HCT116 (cell line): ENCODE measurements at regions not wholly inside any gene's neighbourhood (a gene's known extent, or its start where the extent isn't known, plus 50 kb on each side); places are given as distances from the start of the nearest gene placed in this dataset.
"Not testable (repeated sequence)": the region's sequence is repeated elsewhere in the genome, so short reads cannot be mapped to it uniquely, and the experiment has no call there.

ENCODE experiments used
- ATAC-seq: fragments of 200-7000 bp; cut with Tn5 transposase; 2 replicates; pipeline ENCODE4 v1.9.1; 2020; ENCODE audit warnings: mild to moderate bottlenecking, moderate library complexity
- BruUV-seq: library from RNA; stranded (reverse); fragments of 400-500 nt; replicated peaks from 2 replicates; lab custom pipeline; 2021; lab: Mats Ljungman, UMichigan
- CTCF ChIA-PET: fragments of 300-600 bp; sonication (Branson Sonifier 250); formaldehyde crosslinking; loops from one replicate; lab custom pipeline; 2021; ENCODE audit warnings: antibody characterized with exemption; lab: Charles Lee
- POLR2A ChIA-PET: fragments of 300-600, 350-600 bp; sonication (Branson Sonifier 250); formaldehyde crosslinking; loops from one replicate; lab custom pipeline; 2021; ENCODE audit warnings: antibody characterized with exemption; lab: Charles Lee
- RAD21 ChIA-PET, 2 experiments: fragments of 300-600 bp; sonication (Branson Sonifier 250); formaldehyde crosslinking; loops; one replicate each; lab custom pipeline; 2023; ENCODE audit warnings: low total read pairs in 2 of 2; ENCODE audit not compliant: uncharacterized antibody in 2 of 2, unreplicated experiment in 2 of 2, low non-redundant PET in 1 of 2; lab: Charles Lee
- DNase-seq: peaks from one replicate; pipeline ENCODE4 v3.0.0-alpha.2; 2010; ENCODE audit warnings: low read depth, low spot score
- H2AFZ ChIP-seq: fragments of 200-600 bp; shearing (Covaris generic), sonication (generic); 2 replicates; pipeline ENCODE4 v1.6.1; 2017; ENCODE audit warnings: low read depth, mixed run types, mixed read lengths, antibody characterized with exemption, low read length; ENCODE audit not compliant: poor library complexity, severe bottlenecking
- H3K27ac ChIP-seq: 2 replicates; pipeline ENCODE4 v1.5.1; 2012; ENCODE audit warnings: low read depth, low read length
- H3K27me3 ChIP-seq: fragments of 200-600 bp; sonication (generic); 2 replicates; pipeline ENCODE4 v1.6.1; 2016; ENCODE audit warnings: mixed run types, low read length, mixed read lengths; ENCODE audit not compliant: insufficient read depth
- H3K36me3 ChIP-seq, 2 experiments: fragments of 200-500 bp in 1 of 2; fragments of 200-600 bp in 1 of 2; sonication (Bioruptor generic) in 1 of 2; sonication (generic) in 1 of 2; 2 replicates each; pipeline versions ENCODE4 v1.5.1 to v1.6.1; 2014 to 2016; ENCODE audit warnings: low read length in 2 of 2, inconsistent platforms in 1 of 2, mixed read lengths in 1 of 2, mixed run types in 1 of 2; ENCODE audit not compliant: insufficient read depth in 2 of 2, control insufficient read depth in 1 of 2
- H3K4me1 ChIP-seq, 2 experiments: fragments of 200-600 bp in 1 of 2; sonication (generic) in 1 of 2; 2 replicates each; pipeline versions ENCODE4 v1.5.1 to v1.6.1; 2012 to 2017; ENCODE audit warnings: low read length in 2 of 2, inconsistent platforms in 1 of 2, mild to moderate bottlenecking in 1 of 2, mixed read lengths in 1 of 2, mixed run types in 1 of 2, moderate library complexity in 1 of 2; ENCODE audit not compliant: insufficient read depth in 2 of 2, control insufficient read depth in 1 of 2
- H3K4me2 ChIP-seq: fragments of 200-600 bp; sonication (generic); 2 replicates; pipeline ENCODE4 v1.6.1; 2017; ENCODE audit warnings: mixed run types, low read length, mixed read lengths
- H3K4me3 ChIP-seq, 2 experiments: fragments of 200-600 bp in 1 of 2; sonication (generic) in 1 of 2; replicated peaks in 1 of 2; 2 replicates each; pipeline ENCODE4 v1.5.1; 2011 to 2016; ENCODE audit warnings: low read length in 2 of 2, control low read depth in 1 of 2, low read depth in 1 of 2, mild to moderate bottlenecking in 1 of 2, mixed read lengths in 1 of 2, mixed run types in 1 of 2
- H3K79me2 ChIP-seq: fragments of 200-600 bp; sonication (generic); 2 replicates; pipeline ENCODE4 v1.6.1; 2017; ENCODE audit warnings: mild to moderate bottlenecking, mixed run types, low read length, moderate library complexity, mixed read lengths; ENCODE audit not compliant: insufficient read depth
- H3K9ac ChIP-seq: fragments of 200-600 bp; sonication (generic); 2 replicates; pipeline ENCODE4 v1.6.1; 2016; ENCODE audit warnings: low read length, mixed read lengths
- H3K9me2 ChIP-seq: fragments of 200-600 bp; sonication (generic), shearing (Covaris generic); 2 replicates; pipeline ENCODE4 v1.6.1; 2017; ENCODE audit warnings: mixed run types, mild to moderate bottlenecking, moderate library complexity; ENCODE audit not compliant: insufficient read depth
- H3K9me3 ChIP-seq, 2 experiments: fragments of 200-500 bp in 1 of 2; fragments of 200-600 bp in 1 of 2; sonication (Bioruptor generic) in 1 of 2; sonication (generic) in 1 of 2; 2 replicates each; pipeline ENCODE4 v1.6.1; 2014 to 2017; ENCODE audit warnings: low read length in 2 of 2, mixed read lengths in 2 of 2, inconsistent platforms in 1 of 2, low read depth in 1 of 2, mild to moderate bottlenecking in 1 of 2, mixed run types in 1 of 2, moderate library complexity in 1 of 2; ENCODE audit not compliant: control insufficient read depth in 1 of 2, insufficient read depth in 1 of 2
- H4K20me1 ChIP-seq: fragments of 200-600 bp; sonication (generic), shearing (Covaris generic); 2 replicates; pipeline ENCODE4 v1.6.1; 2017; ENCODE audit warnings: mixed run types, mild to moderate bottlenecking, moderate library complexity; ENCODE audit not compliant: insufficient read depth
- ATF3 ChIP-seq: IDR thresholded peaks from 2 replicates; pipeline ENCODE4 v1.6.1; 2012
- CBX3 ChIP-seq: IDR thresholded peaks from 2 replicates; pipeline ENCODE4 v1.6.1; 2012; ENCODE audit warnings: low read depth
- CEBPB ChIP-seq: IDR thresholded peaks from 2 replicates; pipeline ENCODE4 v1.6.1; 2012; ENCODE audit warnings: low read depth
- CTCF ChIP-seq, 3 experiments: fragments of 200-600 bp in 1 of 3; sonication (generic) in 1 of 3; IDR thresholded peaks in 2 of 3; conservative IDR thresholded peaks in 1 of 3; 2 replicates each; pipeline ENCODE4 v1.5.1; 2012 to 2017; ENCODE audit warnings: low read depth in 2 of 3, low read length in 2 of 3, antibody characterized with exemption in 1 of 3, borderline replicate concordance in 1 of 3, control low read depth in 1 of 3, mild to moderate bottlenecking in 1 of 3, mixed read lengths in 1 of 3, mixed run types in 1 of 3, moderate library complexity in 1 of 3; ENCODE audit not compliant: insufficient read depth in 1 of 3
- EGR1 ChIP-seq: IDR thresholded peaks from 2 replicates; pipeline ENCODE4 v1.6.1; 2012; ENCODE audit warnings: low read depth
- EZH2 ChIP-seq: fragments of 200-600 bp; sonication (generic); IDR thresholded peaks from 2 replicates; pipeline ENCODE4 v1.6.1; 2017; ENCODE audit warnings: antibody characterized with exemption, mixed run types
- EZH2phosphoT487 ChIP-seq: fragments of 200-600 bp; IDR thresholded peaks from 2 replicates; pipeline ENCODE4 v1.6.1; 2018; ENCODE audit warnings: antibody characterized with exemption, borderline replicate concordance
- FOSL1 ChIP-seq: IDR thresholded peaks from 2 replicates; pipeline ENCODE4 v1.6.1; 2012; ENCODE audit warnings: low read depth
- POLR2A ChIP-seq: IDR thresholded peaks from 2 replicates; pipeline ENCODE4 v1.7.0; 2011; ENCODE audit warnings: borderline replicate concordance; ENCODE audit not compliant: insufficient read depth, insufficient read length; ENCODE audit errors: extremely low read depth
- POLR2AphosphoS5 ChIP-seq: IDR thresholded peaks from 2 replicates; pipeline ENCODE4 v1.6.1; 2011; ENCODE audit warnings: mild to moderate bottlenecking, low read depth, low read length, moderate library complexity
- RAD21 ChIP-seq: IDR thresholded peaks from 2 replicates; pipeline ENCODE4 v1.6.1; 2012; ENCODE audit warnings: low read depth, mild to moderate bottlenecking
- SIN3A ChIP-seq: IDR thresholded peaks from 2 replicates; pipeline ENCODE4 v1.6.1; 2012; ENCODE audit warnings: low read depth
- SP1 ChIP-seq: IDR thresholded peaks from 2 replicates; pipeline ENCODE4 v1.6.1; 2012; ENCODE audit warnings: low read depth
- SRF ChIP-seq: IDR thresholded peaks from 2 replicates; pipeline ENCODE4 v1.6.1; 2012; ENCODE audit warnings: low read depth
- TCF7L2 ChIP-seq: IDR thresholded peaks from 2 replicates; pipeline ENCODE4 v1.7.0; 2011; ENCODE audit warnings: borderline replicate concordance, inconsistent platforms; ENCODE audit not compliant: insufficient read depth, insufficient read length; ENCODE audit errors: extremely low read depth
- YY1 ChIP-seq: IDR thresholded peaks from 2 replicates; pipeline ENCODE4 v1.6.1; 2011; ENCODE audit warnings: low read length, low read depth, moderate library complexity, mild to moderate bottlenecking; ENCODE audit not compliant: insufficient replicate concordance; ENCODE audit errors: extremely low read depth
- ZBTB33 ChIP-seq: IDR thresholded peaks from 2 replicates; pipeline ENCODE4 v1.6.1; 2011; ENCODE audit warnings: mild to moderate bottlenecking, low read length, moderate library complexity; ENCODE audit not compliant: insufficient replicate concordance; ENCODE audit errors: extremely low read depth
- ZFX ChIP-seq: fragments of 450-650 bp; IDR thresholded peaks from 2 replicates; pipeline ENCODE4 v1.6.1; 2017
- intact Hi-C: fragments of 100-400 bp; cut with micrococcal nuclease; formaldehyde crosslinking; loops from 2 replicates; pipeline ENCODE4 v1.10.0; 2022

GRCh38 chr1:68919075-68919474 lies 422.2 kb upstream of the DEPDC1 start:
- ChIA-PET RAD21 (no interaction called here), POLR2A (no interaction called here), CTCF (no interaction called here)
- Histone ChIP-seq H3K9me2 (no peaks in the 10 kb centered on the region), H2AFZ (no peak overlapping the region), H3K4me2 (no peak overlapping the region), H3K9me3 (no peaks in the 10 kb centered on the region), H3K9ac (no peak overlapping the region), H3K36me3 (no peaks in the 10 kb centered on the region), H3K4me3 (no peak overlapping the region), H3K27ac (no peak overlapping the region), H4K20me1 (no peaks in the 10 kb centered on the region), H3K79me2 (no peaks in the 10 kb centered on the region), H3K27me3 (no peaks in the 10 kb centered on the region), H3K4me1 (no peaks in the 10 kb centered on the region)
- no TSS peak for BruUV-seq
- no peak for TF ChIP-seq CBX3
- TF ChIP-seq CTCF (IDR thresholded peaks at IDR 0.05 in 2 of 3, conservative IDR thresholded peaks at IDR 0.05 in 1 of 3; ENCODE audit: borderline replicate concordance in 1 of 3, insufficient read depth in 1 of 3, low read depth in 2 of 3, low read length in 2 of 3): no peak
- TF ChIP-seq TCF7L2: no peak
- TF ChIP-seq EZH2: no peak
- no peak for TF ChIP-seq POLR2A
- TF ChIP-seq SIN3A: no peak
- TF ChIP-seq CEBPB: no peak
- no peak for TF ChIP-seq EZH2phosphoT487
- no peak for TF ChIP-seq RAD21
- no peak for TF ChIP-seq ATF3
- TF ChIP-seq FOSL1: no peak
- TF ChIP-seq YY1: no peak
- no peak for TF ChIP-seq SP1
- TF ChIP-seq EGR1: no peak
- TF ChIP-seq ZFX: no peak
- TF ChIP-seq SRF: no peak
- no peak for TF ChIP-seq ZBTB33
- no peak for TF ChIP-seq POLR2AphosphoS5
- DNase-seq (no peak), ATAC-seq (no peak)
- intact Hi-C loops: no loop called here

GRCh38 chr1:68923475-68924088 lies 426.7 kb upstream of the DEPDC1 start:
- H3K9me2 ChIP-seq, H3K9me3 ChIP-seq, H3K4me2 ChIP-seq, H3K9ac ChIP-seq, ATAC-seq, H3K79me2 ChIP-seq, H3K4me3 ChIP-seq, POLR2A ChIA-PET, H2AFZ ChIP-seq, CTCF ChIA-PET, DNase-seq, H3K4me1 ChIP-seq, H3K27ac ChIP-seq, H3K36me3 ChIP-seq, intact Hi-C loops, RAD21 ChIA-PET, H4K20me1 ChIP-seq, H3K27me3 ChIP-seq, BruUV-seq: not testable (repeated sequence)
